Fibroblast of villous mesenchyme (primary cell): ENCODE measurements at regions not wholly inside any gene's neighbourhood (a gene's known extent, or its start where the extent isn't known, plus 50 kb on each side); places are given as distances from the start of the nearest gene placed in this dataset.

Experiments used
- DNase-seq: peaks from one replicate; pipeline ENCODE4 v3.0.0-alpha.2; 2010; ENCODE audit warnings: low read depth
- H3K4me3 ChIP-seq: 2 replicates; pipeline ENCODE4 v1.5.1; 2011; ENCODE audit warnings: low read depth, mild to moderate bottlenecking, low read length
- CTCF ChIP-seq: IDR thresholded peaks from 2 replicates; pipeline ENCODE4 v1.5.1; 2012; ENCODE audit warnings: low read depth, mild to moderate bottlenecking, low read length; ENCODE audit not compliant: insufficient read depth

GRCh38 chr2:188158337-188159100 lies 133.2 kb upstream of the GULP1 start:
- DNase-seq: peak; percentile 21
- H3K4me3 ChIP-seq: no peak overlapping the region
- TF ChIP-seq CTCF: no peak

- TF ChIP-seq CTCF: no peak
- no peak overlapping the region for H3K4me3 ChIP-seq
- no peak for DNase-seq
These were observed 132.2 kb upstream of the GULP1 start for GRCh38 chr2:188159484-188159883.

- TF ChIP-seq CTCF: no peak
- no peak overlapping the region for H3K4me3 ChIP-seq
- no peak for DNase-seq
These were observed 121.3 kb upstream of the GULP1 start for GRCh38 chr2:188170356-188170755.

- H3K4me3 ChIP-seq: no peak overlapping the region
- no peak for TF ChIP-seq CTCF
- DNase-seq: no peak
These were observed 115.1 kb upstream of the GULP1 start for GRCh38 chr2:188176620-188177019.

- TF ChIP-seq CTCF: no peak
- peak; percentile 6 for DNase-seq
- no peak overlapping the region for H3K4me3 ChIP-seq
These were observed 110.4 kb upstream of the GULP1 start for GRCh38 chr2:188181067-188181838.

- no peak for TF ChIP-seq CTCF
- H3K4me3 ChIP-seq: no peak overlapping the region
- no peak for DNase-seq
These were observed 109.8 kb upstream of the GULP1 start for GRCh38 chr2:188181884-188182283.
